ENCODE measurements at regions not wholly inside any gene's neighbourhood (a gene's known extent, or its start where the extent isn't known, plus 50 kb on each side); places are given as distances from the start of the nearest gene placed in this dataset.

GRCh38 chr5:175082346-175082745 lies 358.0 kb downstream of the MSX2 start:
- Histone ChIP-seq H3K9me3 (no peaks in the 10 kb centered on the region), H3K36me3 (no peaks in the 10 kb centered on the region), H3K4me3 (no peak overlapping the region), H3K27me3 (no peaks in the 10 kb centered on the region), H3K27ac (no peak overlapping the region), H3K4me1 (no peaks in the 10 kb centered on the region)
- intact Hi-C loops (cut with DNase I): no loop called here
- no peak for ATAC-seq
- no peak for DNase-seq
- TF ChIP-seq CTCF (IDR thresholded peaks at IDR 0.05): no peak

- DNase-seq (no peak), ATAC-seq (no peak)
- Histone ChIP-seq H3K4me3 (no peak overlapping the region), H3K4me1 (no peaks in the 10 kb centered on the region), H3K27ac (no peak overlapping the region), H3K9me3 (no peaks in the 10 kb centered on the region), H3K27me3 (no peaks in the 10 kb centered on the region), H3K36me3 (no peaks in the 10 kb centered on the region)
- intact Hi-C loops (cut with DNase I): no loop called here
- TF ChIP-seq CTCF (IDR thresholded peaks at IDR 0.05): no peak
These were observed 355.3 kb downstream of the MSX2 start for GRCh38 chr5:175079707-175080106.

GRCh38 chr5:175070283-175070682 lies 345.9 kb downstream of the MSX2 start:
- H3K36me3 ChIP-seq: no peaks in the 10 kb centered on the region
- H3K4me3 ChIP-seq: no peak overlapping the region
- no peak for TF ChIP-seq CTCF (IDR thresholded peaks at IDR 0.05)
- DNase-seq (no peak), ATAC-seq (no peak)
- intact Hi-C loops (cut with DNase I): no loop called here
- H3K4me1 ChIP-seq: no peaks in the 10 kb centered on the region
- H3K27me3 ChIP-seq: no peaks in the 10 kb centered on the region
- no peak overlapping the region for H3K27ac ChIP-seq
- H3K9me3 ChIP-seq: no peaks in the 10 kb centered on the region

- no peak for TF ChIP-seq CTCF (IDR thresholded peaks at IDR 0.05)
- Histone ChIP-seq H3K27me3 (peaks cover 0 to 9% of the 10 kb centered on the region in 2 donors), H3K27ac (no peak overlapping the region), H3K4me3 (no peak overlapping the region), H3K4me1 (no peaks in the 10 kb centered on the region), H3K36me3 (no peaks in the 10 kb centered on the region), H3K9me3 (no peaks in the 10 kb centered on the region)
- no peak for DNase-seq
- ATAC-seq: no peak
- intact Hi-C loops (cut with DNase I): no loop called here
These were observed 335.9 kb downstream of the MSX2 start for GRCh38 chr5:175060257-175060656.

- H3K27me3 ChIP-seq: peaks cover 0 to 9% of the 10 kb centered on the region in 2 donors
- no peaks in the 10 kb centered on the region for H3K9me3 ChIP-seq
- H3K36me3 ChIP-seq: no peaks in the 10 kb centered on the region
- H3K27ac ChIP-seq: no peak overlapping the region
- peak; percentile 40 to 84 (median 54) for DNase-seq
- ATAC-seq: peak; percentile 58
- no peaks in the 10 kb centered on the region for H3K4me1 ChIP-seq
- no peak overlapping the region for H3K4me3 ChIP-seq
- intact Hi-C loops (cut with DNase I): no loop called here
- TF ChIP-seq CTCF (IDR thresholded peaks at IDR 0.05): no peak
These were observed 335.4 kb downstream of the MSX2 start for GRCh38 chr5:175059687-175060211.
